ENCODE measurements at regions not wholly inside any gene's neighbourhood (a gene's known extent, or its start where the extent isn't known, plus 50 kb on each side); places are given as distances from the start of the nearest gene placed in this dataset.

DNA sequence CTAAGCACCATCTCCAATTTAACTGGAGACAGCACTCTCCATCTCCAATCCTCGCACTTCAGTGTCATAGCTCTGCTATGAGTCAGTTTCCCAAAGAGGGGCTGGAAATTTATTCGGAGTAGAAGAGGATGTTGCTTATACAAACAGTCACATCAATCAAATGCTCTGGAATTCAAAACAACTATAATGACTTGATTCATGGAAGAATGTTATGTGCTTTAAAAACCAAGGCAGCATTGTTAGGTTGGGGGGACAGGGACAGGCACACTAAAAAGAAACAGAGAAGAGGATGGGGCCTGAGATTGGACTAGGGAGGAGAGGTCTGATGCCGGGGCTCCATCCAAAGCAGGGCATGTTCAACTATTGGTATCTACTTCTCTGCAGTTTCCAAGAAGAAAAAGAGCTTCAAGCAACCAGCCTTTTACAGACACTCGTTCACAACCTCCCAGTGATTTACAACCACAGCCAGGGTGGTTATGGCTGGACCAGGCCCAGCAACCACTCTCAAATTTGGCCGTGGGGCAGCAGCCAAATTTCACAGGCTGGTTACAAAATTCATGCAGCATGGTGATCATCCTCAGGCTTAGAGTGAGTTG, 117.5 kb upstream of the ZNF366 start:
- TF ChIP-seq, protein P1, sequence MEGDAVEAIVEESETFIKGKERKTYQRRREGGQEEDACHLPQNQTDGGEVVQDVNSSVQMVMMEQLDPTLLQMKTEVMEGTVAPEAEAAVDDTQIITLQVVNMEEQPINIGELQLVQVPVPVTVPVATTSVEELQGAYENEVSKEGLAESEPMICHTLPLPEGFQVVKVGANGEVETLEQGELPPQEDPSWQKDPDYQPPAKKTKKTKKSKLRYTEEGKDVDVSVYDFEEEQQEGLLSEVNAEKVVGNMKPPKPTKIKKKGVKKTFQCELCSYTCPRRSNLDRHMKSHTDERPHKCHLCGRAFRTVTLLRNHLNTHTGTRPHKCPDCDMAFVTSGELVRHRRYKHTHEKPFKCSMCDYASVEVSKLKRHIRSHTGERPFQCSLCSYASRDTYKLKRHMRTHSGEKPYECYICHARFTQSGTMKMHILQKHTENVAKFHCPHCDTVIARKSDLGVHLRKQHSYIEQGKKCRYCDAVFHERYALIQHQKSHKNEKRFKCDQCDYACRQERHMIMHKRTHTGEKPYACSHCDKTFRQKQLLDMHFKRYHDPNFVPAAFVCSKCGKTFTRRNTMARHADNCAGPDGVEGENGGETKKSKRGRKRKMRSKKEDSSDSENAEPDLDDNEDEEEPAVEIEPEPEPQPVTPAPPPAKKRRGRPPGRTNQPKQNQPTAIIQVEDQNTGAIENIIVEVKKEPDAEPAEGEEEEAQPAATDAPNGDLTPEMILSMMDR (conservative IDR thresholded peaks at IDR 0.05; ENCODE audit: low read depth in 2 of 2), result no peak
- TF ChIP-seq POLR2AphosphoS5 (IDR thresholded peaks at IDR 0.05; ENCODE audit: low read depth) (no peak), EZH2phosphoT487 (IDR thresholded peaks at IDR 0.05; ENCODE audit: unreplicated experiment) (no peak), CREB1 (CRISPR knock-in tag; IDR thresholded peaks at IDR 0.05; ENCODE audit: low read depth) (no peak), EZH2 (IDR thresholded peaks at IDR 0.05; ENCODE audit: low read depth, unreplicated experiment) (no peak), JUNB (IDR thresholded peaks at IDR 0.05; ENCODE audit: unreplicated experiment) (no peak), ZNF331 (CRISPR knock-in tag; IDR thresholded peaks at IDR 0.05; ENCODE audit: low read depth) (no peak), ZNF114 (CRISPR knock-in tag; IDR thresholded peaks at IDR 0.05) (no peak)
- TF ChIP-seq, protein P2, sequence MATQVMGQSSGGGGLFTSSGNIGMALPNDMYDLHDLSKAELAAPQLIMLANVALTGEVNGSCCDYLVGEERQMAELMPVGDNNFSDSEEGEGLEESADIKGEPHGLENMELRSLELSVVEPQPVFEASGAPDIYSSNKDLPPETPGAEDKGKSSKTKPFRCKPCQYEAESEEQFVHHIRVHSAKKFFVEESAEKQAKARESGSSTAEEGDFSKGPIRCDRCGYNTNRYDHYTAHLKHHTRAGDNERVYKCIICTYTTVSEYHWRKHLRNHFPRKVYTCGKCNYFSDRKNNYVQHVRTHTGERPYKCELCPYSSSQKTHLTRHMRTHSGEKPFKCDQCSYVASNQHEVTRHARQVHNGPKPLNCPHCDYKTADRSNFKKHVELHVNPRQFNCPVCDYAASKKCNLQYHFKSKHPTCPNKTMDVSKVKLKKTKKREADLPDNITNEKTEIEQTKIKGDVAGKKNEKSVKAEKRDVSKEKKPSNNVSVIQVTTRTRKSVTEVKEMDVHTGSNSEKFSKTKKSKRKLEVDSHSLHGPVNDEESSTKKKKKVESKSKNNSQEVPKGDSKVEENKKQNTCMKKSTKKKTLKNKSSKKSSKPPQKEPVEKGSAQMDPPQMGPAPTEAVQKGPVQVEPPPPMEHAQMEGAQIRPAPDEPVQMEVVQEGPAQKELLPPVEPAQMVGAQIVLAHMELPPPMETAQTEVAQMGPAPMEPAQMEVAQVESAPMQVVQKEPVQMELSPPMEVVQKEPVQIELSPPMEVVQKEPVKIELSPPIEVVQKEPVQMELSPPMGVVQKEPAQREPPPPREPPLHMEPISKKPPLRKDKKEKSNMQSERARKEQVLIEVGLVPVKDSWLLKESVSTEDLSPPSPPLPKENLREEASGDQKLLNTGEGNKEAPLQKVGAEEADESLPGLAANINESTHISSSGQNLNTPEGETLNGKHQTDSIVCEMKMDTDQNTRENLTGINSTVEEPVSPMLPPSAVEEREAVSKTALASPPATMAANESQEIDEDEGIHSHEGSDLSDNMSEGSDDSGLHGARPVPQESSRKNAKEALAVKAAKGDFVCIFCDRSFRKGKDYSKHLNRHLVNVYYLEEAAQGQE (IDR thresholded peaks at IDR 0.05; ENCODE audit: unreplicated experiment), result no peak
- TF ChIP-seq, protein P3, sequence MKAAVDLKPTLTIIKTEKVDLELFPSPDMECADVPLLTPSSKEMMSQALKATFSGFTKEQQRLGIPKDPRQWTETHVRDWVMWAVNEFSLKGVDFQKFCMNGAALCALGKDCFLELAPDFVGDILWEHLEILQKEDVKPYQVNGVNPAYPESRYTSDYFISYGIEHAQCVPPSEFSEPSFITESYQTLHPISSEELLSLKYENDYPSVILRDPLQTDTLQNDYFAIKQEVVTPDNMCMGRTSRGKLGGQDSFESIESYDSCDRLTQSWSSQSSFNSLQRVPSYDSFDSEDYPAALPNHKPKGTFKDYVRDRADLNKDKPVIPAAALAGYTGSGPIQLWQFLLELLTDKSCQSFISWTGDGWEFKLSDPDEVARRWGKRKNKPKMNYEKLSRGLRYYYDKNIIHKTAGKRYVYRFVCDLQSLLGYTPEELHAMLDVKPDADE (IDR thresholded peaks at IDR 0.05), result no peak
